ENCODE measurements at regions not wholly inside any gene's neighbourhood (a gene's known extent, or its start where the extent isn't known, plus 50 kb on each side); places are given as distances from the start of the nearest gene placed in this dataset.

DNA sequence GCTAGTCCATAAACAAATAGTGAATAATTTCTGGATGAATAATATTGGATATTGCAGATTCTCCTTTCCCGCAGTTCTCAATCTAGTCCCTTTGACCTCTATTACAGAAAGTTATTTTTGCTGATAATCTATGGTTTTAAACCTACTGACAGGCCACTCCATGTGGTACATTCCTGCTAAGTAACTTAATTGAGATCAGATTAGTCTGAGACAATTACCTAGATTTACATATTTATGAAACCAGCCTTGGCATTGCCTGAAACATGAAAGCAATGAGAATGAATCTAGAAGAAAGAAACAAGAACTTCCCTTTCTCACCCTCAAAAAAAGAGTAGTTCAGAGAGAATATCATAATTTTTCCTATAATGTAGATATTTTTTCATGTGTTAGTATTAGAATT lies 964.2 kb downstream of the JRKL start:
- no peaks in the 10 kb centered on the region for H3K36me3 ChIP-seq (ENCODE audit: control insufficient read depth, insufficient read depth, low read length)
- ATAC-seq (ENCODE audit: low read depth), result no peak
- no peak overlapping the region for H2BK5ac ChIP-seq (ENCODE audit: low read depth, low read length, poor library complexity, severe bottlenecking)
- H3K4me3 ChIP-seq (ENCODE audit: insufficient read depth, low read depth, low read length), result no peak overlapping the region
- H3K9me1 ChIP-seq (ENCODE audit: insufficient read depth, low read length), result no peaks in the 10 kb centered on the region
- intact Hi-C loops (cut with micrococcal nuclease) (no loop called here), dilution Hi-C loops (cut with HindIII; ENCODE audit: low sequenced_read_pairs, unreplicated experiment) (no loop called here), in situ Hi-C loops (cut with MboI; ENCODE audit: low sequenced_read_pairs) (no loop called here)
- H2BK120ac ChIP-seq (ENCODE audit: low read depth, low read length), result no peak overlapping the region
- no peaks in the 10 kb centered on the region for H3K4me1 ChIP-seq (ENCODE audit: control insufficient read depth, insufficient read depth, low read length)
- no peak overlapping the region for H3K23ac ChIP-seq (ENCODE audit: low read depth, low read length)
- no peak overlapping the region for H3K18ac ChIP-seq (ENCODE audit: low read depth, low read length)
- no peak overlapping the region for H4K91ac ChIP-seq (ENCODE audit: insufficient read depth, low read depth, low read length)
- no peaks in the 10 kb centered on the region for H4K20me1 ChIP-seq (ENCODE audit: insufficient read depth, low read length)
- H3K9ac ChIP-seq (ENCODE audit: low read depth, low read length), result no peak overlapping the region
- H2AK5ac ChIP-seq (ENCODE audit: low read depth, low read length), result no peak overlapping the region
- no peak overlapping the region for H3K27ac ChIP-seq (ENCODE audit: insufficient read depth, low read length)
- CTCF ChIA-PET, result no interaction called here
- no CpG with 5 or more reads among the region's 1 CpG for WGBS, 2 experiments (ENCODE audit: extremely low coverage in 2 of 2, insufficient read length in 1 of 2)
- H3K4ac ChIP-seq (ENCODE audit: low read depth, low read length), result no peak overlapping the region
- no peak overlapping the region for H2AK9ac ChIP-seq (replicated peaks; ENCODE audit: low read depth, low read length, poor library complexity)
- POLR2A ChIA-PET (ENCODE audit: unreplicated experiment), result no interaction called here
- H4K5ac ChIP-seq (ENCODE audit: low read depth, low read length), result no peak overlapping the region
- H3K4me2 ChIP-seq (ENCODE audit: low read depth, low read length), result no peak overlapping the region
- TF ChIP-seq MAZ (IDR thresholded peaks at IDR 0.05; ENCODE audit: borderline replicate concordance, low read depth, low read length) (no peak), SMC3 (IDR thresholded peaks at IDR 0.05; ENCODE audit: low read depth, low read length) (no peak), POLR2A (IDR thresholded peaks at IDR 0.05; ENCODE audit: low read depth, low read length) (no peak), RFX5 (IDR thresholded peaks at IDR 0.05; ENCODE audit: low read depth, low read length) (no peak), ELK1 (IDR thresholded peaks at IDR 0.05; ENCODE audit: borderline replicate concordance, low read depth, low read length) (no peak), CTCF (conservative IDR thresholded peaks at IDR 0.05; ENCODE audit: low read depth, low read length) (no peak), FOS (IDR thresholded peaks at IDR 0.05; ENCODE audit: low read depth, low read length) (no peak), RCOR1 (IDR thresholded peaks at IDR 0.05; ENCODE audit: insufficient replicate concordance, low read length) (no peak), NFE2L2 (IDR thresholded peaks at IDR 0.05; ENCODE audit: low read depth, low read length) (no peak), CHD1 (IDR thresholded peaks at IDR 0.05; ENCODE audit: low read depth, low read length) (no peak), CEBPB (IDR thresholded peaks at IDR 0.05; ENCODE audit: low read depth, low read length) (no peak), BHLHE40 (IDR thresholded peaks at IDR 0.05; ENCODE audit: low read depth, low read length) (no peak), MAFK (IDR thresholded peaks at IDR 0.05; ENCODE audit: low read depth, low read length) (no peak), MXI1 (IDR thresholded peaks at IDR 0.05; ENCODE audit: borderline replicate concordance, low read depth, low read length) (no peak), RAD21 (IDR thresholded peaks at IDR 0.05; ENCODE audit: low read length) (no peak)
- TF ChIP-seq, protein P1, sequence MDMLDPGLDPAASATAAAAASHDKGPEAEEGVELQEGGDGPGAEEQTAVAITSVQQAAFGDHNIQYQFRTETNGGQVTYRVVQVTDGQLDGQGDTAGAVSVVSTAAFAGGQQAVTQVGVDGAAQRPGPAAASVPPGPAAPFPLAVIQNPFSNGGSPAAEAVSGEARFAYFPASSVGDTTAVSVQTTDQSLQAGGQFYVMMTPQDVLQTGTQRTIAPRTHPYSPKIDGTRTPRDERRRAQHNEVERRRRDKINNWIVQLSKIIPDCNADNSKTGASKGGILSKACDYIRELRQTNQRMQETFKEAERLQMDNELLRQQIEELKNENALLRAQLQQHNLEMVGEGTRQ (IDR thresholded peaks at IDR 0.05; ENCODE audit: low read depth, low read length), result no peak
- no TSS peak for BruUV-seq (replicated peaks)
- H3K56ac ChIP-seq (ENCODE audit: extremely low read depth, insufficient read depth, low read length), result no peak overlapping the region
- no peak overlapping the region for H2BK15ac ChIP-seq (ENCODE audit: low read depth, low read length)
- no peaks in the 10 kb centered on the region for H3K79me1 ChIP-seq (ENCODE audit: low read depth in 1 of 2, low read length in 2 of 2)
- peaks cover 5% of the 10 kb centered on the region for H3K9me3 ChIP-seq (ENCODE audit: control insufficient read depth, insufficient read depth, low read length)
- no peak for DNase-seq
- H2BK20ac ChIP-seq (ENCODE audit: low read depth, low read length), result no peak overlapping the region
- H3K27me3 ChIP-seq (ENCODE audit: control insufficient read depth, insufficient read depth, low read length), result no peaks in the 10 kb centered on the region
- no peak overlapping the region for H2AFZ ChIP-seq (replicated peaks; ENCODE audit: low read length, poor library complexity)
- no peak overlapping the region for H4K8ac ChIP-seq (ENCODE audit: low read depth in 2 of 2, low read length in 2 of 2)
- no peak overlapping the region for H3K14ac ChIP-seq (replicated peaks; ENCODE audit: low read depth, low read length)

Data from IMR-90 (cell line).